GM18951 (cell line): ENCODE measurements at regions not wholly inside any gene's neighbourhood (a gene's known extent, or its start where the extent isn't known, plus 50 kb on each side); places are given as distances from the start of the nearest gene placed in this dataset.
"Not testable (repeated sequence)": the region's sequence is repeated elsewhere in the genome, so short reads cannot be mapped to it uniquely, and the experiment has no call there.

Experiments
- POLR2A ChIP-seq: IDR thresholded peaks from 4 replicates; pipeline ENCODE4 v1.6.1; 2011; ENCODE audit warnings: mild to moderate bottlenecking; ENCODE audit not compliant: insufficient read length, insufficient read depth; ENCODE audit errors: extremely low read depth
- in situ Hi-C: fragments of 300-500 bp; cut with MboI; formaldehyde crosslinking; loops from one replicate; pipeline ENCODE4 v1.12.0; 2022; ENCODE audit warnings: low sequenced_read_pairs, mixed read lengths, inconsistent platforms; ENCODE audit not compliant: unreplicated experiment

DNA sequence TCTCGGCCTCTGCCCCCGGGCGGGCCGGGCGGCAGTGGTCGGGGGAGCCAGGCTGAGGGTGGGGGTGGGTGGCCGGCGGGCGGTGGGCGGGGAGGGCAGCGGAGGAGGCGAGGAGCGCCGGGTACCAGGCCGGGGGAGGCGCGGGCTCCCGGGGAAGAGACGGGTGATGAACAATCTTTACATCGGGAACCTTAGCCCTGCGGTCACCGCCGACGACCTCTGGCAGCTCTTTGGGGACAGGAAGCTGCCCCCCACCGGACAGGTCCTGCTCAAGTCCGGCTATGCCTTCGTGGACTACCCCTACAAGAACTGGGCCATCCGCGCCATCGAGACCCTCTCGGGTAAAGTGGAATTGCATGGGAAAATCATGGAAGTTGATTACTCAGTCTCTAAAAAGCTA lies 112.5 kb downstream of the NBPF12 start:
- TF ChIP-seq POLR2A, result no peak
- in situ Hi-C loops, result no loop called here

DNA sequence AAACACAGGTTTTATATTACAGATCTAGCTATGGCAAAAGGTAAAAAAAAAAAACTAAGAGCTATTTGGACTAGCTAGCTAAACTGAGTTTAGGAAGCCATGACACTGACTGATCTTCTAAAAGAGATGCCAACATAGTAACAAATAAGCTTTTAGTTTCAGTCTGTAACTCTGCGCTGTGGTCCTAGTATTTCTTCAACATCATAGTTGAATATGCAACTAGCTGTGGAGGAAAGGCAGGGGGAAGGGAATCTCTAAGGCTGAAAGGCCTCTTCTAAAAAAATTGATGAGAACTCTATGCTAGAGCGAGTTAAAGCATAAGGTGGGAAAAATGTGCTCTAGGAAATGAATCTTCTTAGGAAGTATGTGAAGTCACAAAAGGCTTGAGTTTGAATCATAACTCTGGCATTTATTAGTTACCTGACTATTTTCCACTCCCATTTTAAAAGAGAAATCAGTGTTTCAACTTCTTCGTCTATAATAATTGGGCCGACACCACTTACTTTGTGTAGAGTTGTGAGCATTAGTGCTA lies 108.8 kb downstream of the NBPF12 start:
- in situ Hi-C loops, result not testable (repeated sequence)

- no peak for TF ChIP-seq POLR2A
- in situ Hi-C loops, result no loop called here
Observed at GRCh38 chr1:147046189-147046862, 108.2 kb downstream of the NBPF12 start.
